BJ (cell line): ENCODE measurements at regions not wholly inside any gene's neighbourhood (a gene's known extent, or its start where the extent isn't known, plus 50 kb on each side); places are given as distances from the start of the nearest gene placed in this dataset.

Experiments
- CTCF ChIA-PET: fragments of 350-600 bp; formaldehyde crosslinking; extraction: SDS; loops from one replicate; lab custom pipeline; 2021; ENCODE audit warnings: antibody characterized with exemption, inconsistent platforms; lab: Yijun Ruan, JAX
- POLR2A ChIA-PET: fragments of 300-600 bp; sonication (Branson Sonifier 250); formaldehyde crosslinking; extraction: SDS; loops from one replicate; lab custom pipeline; 2021; ENCODE audit warnings: antibody characterized with exemption; lab: Charles Lee
- DNase-seq: peaks from one replicate; pipeline ENCODE4 v3.0.0-alpha.2; 2011; ENCODE audit warnings: low read depth
- H3K27me3 ChIP-seq: 2 replicates; pipeline ENCODE4 v1.6.0; 2011; ENCODE audit warnings: low read length; ENCODE audit not compliant: control insufficient read depth, insufficient read depth
- H3K36me3 ChIP-seq: 2 replicates; pipeline ENCODE4 v1.5.1; 2011; ENCODE audit warnings: low read length; ENCODE audit not compliant: control insufficient read depth, insufficient read depth
- H3K4me3 ChIP-seq: 2 replicates; pipeline ENCODE4 v1.5.1; 2011; ENCODE audit warnings: low read depth, mild to moderate bottlenecking, control low read depth, low read length
- CTCF ChIP-seq: IDR thresholded peaks from 2 replicates; pipeline ENCODE4 v1.5.1; 2011; ENCODE audit warnings: low read depth, mild to moderate bottlenecking, control low read depth, inconsistent platforms, low read length, moderate library complexity; ENCODE audit not compliant: insufficient read depth

GRCh38 chr6:139531148-139532115, 157.0 kb upstream of the CITED2 start:
- H3K36me3 ChIP-seq = no peaks in the 10 kb centered on the region
- POLR2A ChIA-PET = interaction anchor here (0.5 to 1.0 kb wide), 2 partner anchors 156 to 449 kb away, joined by 3 to 6 read pairs; partner anchors contain the start of gene CITED2
- H3K27me3 ChIP-seq = no peaks in the 10 kb centered on the region
- CTCF ChIA-PET = interaction anchor here (0.9 kb wide), 2 partner anchors 9 to 15 kb away, joined by 3 read pairs; no protein-coding TSS in a partner anchor
- DNase-seq = no peak
- H3K4me3 ChIP-seq = no peak overlapping the region
- no peak for TF ChIP-seq CTCF

- H3K4me3 ChIP-seq = no peak overlapping the region
- CTCF ChIA-PET = no interaction called here
- H3K27me3 ChIP-seq = no peaks in the 10 kb centered on the region
- H3K36me3 ChIP-seq = no peaks in the 10 kb centered on the region
- TF ChIP-seq CTCF = no peak
- DNase-seq = no peak
- POLR2A ChIA-PET = no interaction called here
These were observed 156.1 kb upstream of the CITED2 start for GRCh38 chr6:139530561-139530960.

- no peak for DNase-seq
- CTCF ChIA-PET = interaction anchor here (0.7 to 1.4 kb wide), 2 partner anchors 14 to 46 kb away, joined by 3 to 4 read pairs; no protein-coding TSS in a partner anchor
- Histone ChIP-seq H3K27me3 (no peaks in the 10 kb centered on the region), H3K4me3 (no peak overlapping the region), H3K36me3 (no peaks in the 10 kb centered on the region)
- POLR2A ChIA-PET = no interaction called here
- no peak for TF ChIP-seq CTCF
These were observed 155.0 kb upstream of the CITED2 start for GRCh38 chr6:139529420-139529819.

GRCh38 chr6:139528471-139528870, 154.0 kb upstream of the CITED2 start:
- CTCF ChIA-PET = interaction anchor here (1.4 kb wide), 1 partner anchor 46 kb away, joined by 4 read pairs; no protein-coding TSS in a partner anchor
- no peak for TF ChIP-seq CTCF
- Histone ChIP-seq H3K36me3 (no peaks in the 10 kb centered on the region), H3K27me3 (no peaks in the 10 kb centered on the region), H3K4me3 (no peak overlapping the region)
- POLR2A ChIA-PET = no interaction called here
- DNase-seq = no peak

- ChIA-PET POLR2A (interaction anchor here (0.7 kb wide), 1 partner anchor 239 kb away, joined by 3 read pairs; no protein-coding TSS in a partner anchor), CTCF (interaction anchor here (0.5 kb wide), 1 partner anchor 62 kb away, joined by 3 read pairs; no protein-coding TSS in a partner anchor)
- no peak for DNase-seq
These were observed 151.0 kb upstream of the CITED2 start for GRCh38 chr6:139525415-139525814.

More at GRCh38 chr6:139525415-139525814, 151.0 kb upstream of the CITED2 start:
- no peak for TF ChIP-seq CTCF
- Histone ChIP-seq H3K36me3 (no peaks in the 10 kb centered on the region), H3K4me3 (no peak overlapping the region), H3K27me3 (no peaks in the 10 kb centered on the region)
